ENCODE measurements at regions not wholly inside any gene's neighbourhood (a gene's known extent, or its start where the extent isn't known, plus 50 kb on each side); places are given as distances from the start of the nearest gene placed in this dataset.

GRCh38 chrX:17266136-17266535 lies 108.9 kb upstream of the NHS start:
- ChIA-PET RAD21 (ENCODE audit: unreplicated experiment) (no interaction called here), CTCF (no interaction called here), POLR2A (no interaction called here), SMC1A (ENCODE audit: uncharacterized antibody, unreplicated experiment) (no interaction called here)
- H3K9ac ChIP-seq (ENCODE audit: control insufficient read depth, insufficient read depth, low read length) = no peak overlapping the region
- DNase-seq (ENCODE audit: low read depth, low spot score) (no peak), ATAC-seq (no peak), FAIRE-seq (no peak)
- no peaks in the 10 kb centered on the region for H3K27me3 ChIP-seq (replicated peaks in 1 of 2; ENCODE audit: control insufficient read depth in 2 of 2, insufficient read depth in 2 of 2, low read length in 1 of 2)
- H3K4me2 ChIP-seq (ENCODE audit: control insufficient read depth, insufficient read depth) = no peak overlapping the region
- no peak overlapping the region for H3K27ac ChIP-seq (ENCODE audit: control insufficient read depth, insufficient read depth)
- no peaks in the 10 kb centered on the region for H3K79me2 ChIP-seq (ENCODE audit: control insufficient read depth, insufficient read depth, low read length)
- TF ChIP-seq PAX8 (IDR thresholded peaks at IDR 0.05) (no peak), SREBF2 (IDR thresholded peaks at IDR 0.05; ENCODE audit: low read length) (no peak), TAF1 (IDR thresholded peaks at IDR 0.05; ENCODE audit: borderline replicate concordance, low read depth, low read length) (no peak), MYB (IDR thresholded peaks at IDR 0.05; ENCODE audit: borderline replicate concordance, low read depth, low read length) (no peak), SMC3 (IDR thresholded peaks at IDR 0.05; ENCODE audit: borderline replicate concordance, low read length) (no peak), GATAD2B (conservative IDR thresholded peaks at IDR 0.05; ENCODE audit: low read depth) (no peak)
- TF ChIP-seq, protein P1, sequence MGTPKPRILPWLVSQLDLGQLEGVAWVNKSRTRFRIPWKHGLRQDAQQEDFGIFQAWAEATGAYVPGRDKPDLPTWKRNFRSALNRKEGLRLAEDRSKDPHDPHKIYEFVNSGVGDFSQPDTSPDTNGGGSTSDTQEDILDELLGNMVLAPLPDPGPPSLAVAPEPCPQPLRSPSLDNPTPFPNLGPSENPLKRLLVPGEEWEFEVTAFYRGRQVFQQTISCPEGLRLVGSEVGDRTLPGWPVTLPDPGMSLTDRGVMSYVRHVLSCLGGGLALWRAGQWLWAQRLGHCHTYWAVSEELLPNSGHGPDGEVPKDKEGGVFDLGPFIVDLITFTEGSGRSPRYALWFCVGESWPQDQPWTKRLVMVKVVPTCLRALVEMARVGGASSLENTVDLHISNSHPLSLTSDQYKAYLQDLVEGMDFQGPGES (IDR thresholded peaks at IDR 0.05) = no peak
- no TSS peak for BruUV-seq (replicated peaks)
- in situ Hi-C loops (cut with MboI) = no loop called here
- H3K36me3 ChIP-seq (ENCODE audit: control insufficient read depth in 2 of 2, insufficient read depth in 2 of 2, low read length in 1 of 2) = no peaks in the 10 kb centered on the region
- H2AFZ ChIP-seq (ENCODE audit: control insufficient read depth, low read depth, low read length) = no peak overlapping the region
- intact Hi-C loops (cut with micrococcal nuclease; ENCODE audit: unreplicated experiment) = no loop called here
- H3K4me1 ChIP-seq (ENCODE audit: control insufficient read depth, insufficient read depth, low read length) = no peaks in the 10 kb centered on the region
- no peaks in the 10 kb centered on the region for H4K20me1 ChIP-seq (ENCODE audit: control insufficient read depth, insufficient read depth)
- H3K9me3 ChIP-seq (replicated peaks; ENCODE audit: control insufficient read depth, insufficient read depth, low read length) = no peaks in the 10 kb centered on the region; the same call in 2 of the 3 replicates
- H3K4me3 ChIP-seq = no peak overlapping the region

GRCh38 chrX:17278961-17279360 lies 96.0 kb upstream of the NHS start:
- POLR2A ChIA-PET = no interaction called here
- BruUV-seq (replicated peaks) = no TSS peak
- RAD21 ChIA-PET (ENCODE audit: unreplicated experiment) = no interaction called here

More at GRCh38 chrX:17278961-17279360, 96.0 kb upstream of the NHS start:
- no peak overlapping the region for H3K4me3 ChIP-seq
- TF ChIP-seq BMI1 (IDR thresholded peaks at IDR 0.05; ENCODE audit: borderline replicate concordance) = no peak
- TF ChIP-seq SREBF2 (IDR thresholded peaks at IDR 0.05; ENCODE audit: low read length) = no peak
- ChIA-PET SMC1A (ENCODE audit: uncharacterized antibody, unreplicated experiment) (no interaction called here), CTCF (interaction anchor here (0.6 kb wide), 1 partner anchor 68 kb away, joined by 3 read pairs; no protein-coding TSS in a partner anchor)
- in situ Hi-C loops (cut with MboI) (no loop called here), intact Hi-C loops (cut with micrococcal nuclease; ENCODE audit: unreplicated experiment) (no loop called here)
- no peaks in the 10 kb centered on the region for H3K4me1 ChIP-seq (ENCODE audit: control insufficient read depth, insufficient read depth, low read length)
- H3K9ac ChIP-seq (ENCODE audit: control insufficient read depth, insufficient read depth, low read length) = no peak overlapping the region
- no peaks in the 10 kb centered on the region for H4K20me1 ChIP-seq (ENCODE audit: control insufficient read depth, insufficient read depth)
- DNase-seq (ENCODE audit: low read depth, low spot score) = no peak
- no peaks in the 10 kb centered on the region for H3K79me2 ChIP-seq (ENCODE audit: control insufficient read depth, insufficient read depth, low read length)
- no peaks in the 10 kb centered on the region for H3K9me3 ChIP-seq (replicated peaks; ENCODE audit: control insufficient read depth, insufficient read depth, low read length)
- H3K36me3 ChIP-seq (ENCODE audit: control insufficient read depth in 2 of 2, insufficient read depth in 2 of 2, low read length in 1 of 2) = no peaks in the 10 kb centered on the region
- 0% methylated on average over 2 of the region's 2 CpGs for WGBS (ENCODE audit: insufficient coverage, insufficient replicate concordance, low lambda C conversion rate, missing lambda C conversion rate)
- no peak for FAIRE-seq
- no peaks in the 10 kb centered on the region for H3K27me3 ChIP-seq (replicated peaks in 1 of 2; ENCODE audit: control insufficient read depth in 2 of 2, insufficient read depth in 2 of 2, low read length in 1 of 2)
- no peak overlapping the region for H2AFZ ChIP-seq (ENCODE audit: control insufficient read depth, low read depth, low read length)
- H3K27ac ChIP-seq (ENCODE audit: control insufficient read depth, insufficient read depth) = no peak overlapping the region
- ATAC-seq = no peak
- H3K4me2 ChIP-seq (ENCODE audit: control insufficient read depth, insufficient read depth) = no peak overlapping the region

Measured in GM12878 (cell line).